Epithelial cell of esophagus (primary cell): ENCODE measurements at regions not wholly inside any gene's neighbourhood (a gene's known extent, or its start where the extent isn't known, plus 50 kb on each side); places are given as distances from the start of the nearest gene placed in this dataset.

Experiments
- DNase-seq: peaks from one replicate; pipeline ENCODE4 v3.0.0; 2010; ENCODE audit warnings: low read depth
- H3K4me3 ChIP-seq: 2 replicates; pipeline ENCODE4 v1.5.1; 2011; ENCODE audit warnings: mild to moderate bottlenecking, low read length, control low read depth
- TF ChIP-seq, protein P1 (sequence below): IDR thresholded peaks from 2 replicates; pipeline ENCODE4 v1.5.1; 2011; ENCODE audit warnings: low read depth, mild to moderate bottlenecking, low read length, control low read depth, inconsistent platforms; ENCODE audit not compliant: insufficient read depth; ENCODE audit errors: missing control alignments

DNA sequence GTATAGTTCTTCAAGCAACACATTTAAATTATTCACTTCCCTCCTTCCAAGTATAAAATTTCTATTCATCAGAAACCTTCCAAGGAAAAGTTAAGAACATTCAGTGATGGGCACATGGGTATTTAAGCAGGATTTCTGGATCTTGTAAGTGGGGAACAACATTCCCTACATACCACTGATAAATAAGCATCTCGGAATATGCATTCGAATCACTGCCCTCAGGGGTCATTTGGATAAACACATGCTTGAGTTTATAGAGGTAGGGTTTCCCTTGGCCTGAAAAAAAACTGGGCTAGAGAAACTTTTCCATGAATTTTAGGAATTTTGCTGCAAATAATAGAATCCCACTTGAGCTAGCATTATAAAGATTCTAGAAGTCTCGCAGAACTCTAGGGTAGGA, 143.9 kb downstream of the SOX3 start:
- TF ChIP-seq, protein P1, sequence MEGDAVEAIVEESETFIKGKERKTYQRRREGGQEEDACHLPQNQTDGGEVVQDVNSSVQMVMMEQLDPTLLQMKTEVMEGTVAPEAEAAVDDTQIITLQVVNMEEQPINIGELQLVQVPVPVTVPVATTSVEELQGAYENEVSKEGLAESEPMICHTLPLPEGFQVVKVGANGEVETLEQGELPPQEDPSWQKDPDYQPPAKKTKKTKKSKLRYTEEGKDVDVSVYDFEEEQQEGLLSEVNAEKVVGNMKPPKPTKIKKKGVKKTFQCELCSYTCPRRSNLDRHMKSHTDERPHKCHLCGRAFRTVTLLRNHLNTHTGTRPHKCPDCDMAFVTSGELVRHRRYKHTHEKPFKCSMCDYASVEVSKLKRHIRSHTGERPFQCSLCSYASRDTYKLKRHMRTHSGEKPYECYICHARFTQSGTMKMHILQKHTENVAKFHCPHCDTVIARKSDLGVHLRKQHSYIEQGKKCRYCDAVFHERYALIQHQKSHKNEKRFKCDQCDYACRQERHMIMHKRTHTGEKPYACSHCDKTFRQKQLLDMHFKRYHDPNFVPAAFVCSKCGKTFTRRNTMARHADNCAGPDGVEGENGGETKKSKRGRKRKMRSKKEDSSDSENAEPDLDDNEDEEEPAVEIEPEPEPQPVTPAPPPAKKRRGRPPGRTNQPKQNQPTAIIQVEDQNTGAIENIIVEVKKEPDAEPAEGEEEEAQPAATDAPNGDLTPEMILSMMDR, result no peak
- no peak overlapping the region for H3K4me3 ChIP-seq
- DNase-seq, result no peak

DNA sequence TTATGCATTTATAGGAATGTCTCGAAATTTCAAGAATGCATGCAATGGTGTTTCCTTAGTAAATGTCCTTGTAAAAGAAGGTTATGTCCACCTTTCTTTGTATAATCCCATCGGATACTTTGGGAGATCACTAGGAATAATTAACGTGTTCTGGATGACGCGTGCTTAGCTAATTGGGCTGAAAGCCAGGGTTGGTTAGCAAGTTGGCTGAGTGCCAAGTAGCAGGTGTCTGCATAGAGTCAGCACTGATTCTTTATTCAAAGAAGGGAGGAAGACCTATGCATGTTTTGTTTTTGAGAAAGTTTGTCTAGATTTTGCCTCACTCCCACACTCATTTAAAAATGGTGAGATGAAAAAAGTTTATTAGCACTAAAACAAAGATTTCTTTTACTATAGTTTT, 144.6 kb downstream of the SOX3 start:
- TF ChIP-seq, protein P1, result no peak
- peak; percentile 2 for DNase-seq
- H3K4me3 ChIP-seq, result no peak overlapping the region

DNA sequence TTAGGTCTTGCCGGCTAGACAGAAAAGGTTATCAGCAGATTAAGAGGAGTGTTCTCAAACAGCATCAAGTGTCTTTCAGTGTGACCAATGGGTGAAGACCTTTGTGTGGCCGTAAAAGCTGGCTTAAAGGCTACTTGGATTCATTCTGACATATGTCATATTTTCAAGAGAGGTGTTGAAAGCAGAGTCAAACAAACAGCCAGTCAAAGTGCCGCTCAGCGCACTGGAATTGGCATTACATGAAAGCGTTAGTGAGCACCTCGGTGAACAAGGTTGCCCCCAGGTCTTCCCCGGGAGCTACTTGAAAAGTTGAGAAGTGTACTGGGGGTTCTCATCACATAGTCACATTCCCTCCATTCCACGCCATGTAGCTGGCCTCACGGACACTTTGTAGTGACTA, 148.9 kb downstream of the SOX3 start:
- DNase-seq, result no peak
- no peak overlapping the region for H3K4me3 ChIP-seq
- TF ChIP-seq, protein P1, result no peak

DNA sequence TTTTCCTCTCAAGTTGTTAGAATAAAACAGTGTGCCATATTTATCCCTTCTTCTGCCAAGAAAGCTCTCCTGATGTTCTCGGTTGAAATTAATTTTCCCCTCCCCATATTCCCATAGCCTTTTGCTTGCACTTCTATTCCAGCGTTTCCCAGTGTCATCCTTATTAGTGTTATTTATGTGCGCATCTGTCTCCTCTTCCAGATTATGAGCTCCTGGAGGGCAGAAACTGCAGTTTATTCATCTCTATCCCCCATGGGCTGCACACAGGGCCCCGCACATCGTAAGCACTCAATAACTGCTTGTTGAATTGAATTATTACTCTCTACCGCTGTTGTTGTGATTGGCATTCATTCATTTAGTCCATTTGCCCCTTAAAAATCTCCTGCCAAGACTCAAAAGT, 149.4 kb downstream of the SOX3 start:
- TF ChIP-seq, protein P1, result no peak
- no peak for DNase-seq
- H3K4me3 ChIP-seq, result no peak overlapping the region

DNA sequence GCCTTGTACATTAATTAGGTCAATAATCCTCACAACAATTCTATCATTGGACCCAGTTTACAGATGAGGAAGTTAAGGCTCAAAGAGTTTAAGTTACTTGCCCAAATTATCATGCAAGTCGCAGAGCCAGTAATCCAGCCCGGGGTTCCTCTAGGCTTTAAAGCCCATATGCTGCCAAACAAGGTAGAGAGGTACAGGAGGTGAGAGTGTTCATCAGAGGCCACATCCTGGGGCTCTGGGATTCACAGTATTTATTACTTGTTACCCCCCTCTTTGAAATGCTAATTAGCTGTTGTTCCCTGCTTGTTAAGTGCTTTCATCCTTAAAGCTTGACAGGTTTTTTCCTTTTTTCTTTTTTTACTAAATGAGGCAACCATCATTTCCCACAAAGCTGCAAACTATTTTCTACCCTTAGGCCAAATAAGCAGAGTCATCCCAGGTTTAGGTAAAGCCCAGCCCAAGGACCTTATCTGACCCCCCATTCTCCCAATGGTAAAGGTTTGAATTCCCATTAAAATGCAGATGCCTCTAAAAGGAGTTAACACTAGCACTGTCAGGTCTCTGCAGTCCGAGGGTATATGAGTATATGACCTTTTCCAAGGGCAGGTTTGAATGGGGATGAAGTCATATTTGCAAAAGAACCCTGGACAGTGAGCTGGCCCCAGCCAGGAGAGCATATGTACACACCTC, 150.3 kb downstream of the SOX3 start:
- TF ChIP-seq, protein P1, result no peak
- no peak overlapping the region for H3K4me3 ChIP-seq
- DNase-seq, result no peak

DNA sequence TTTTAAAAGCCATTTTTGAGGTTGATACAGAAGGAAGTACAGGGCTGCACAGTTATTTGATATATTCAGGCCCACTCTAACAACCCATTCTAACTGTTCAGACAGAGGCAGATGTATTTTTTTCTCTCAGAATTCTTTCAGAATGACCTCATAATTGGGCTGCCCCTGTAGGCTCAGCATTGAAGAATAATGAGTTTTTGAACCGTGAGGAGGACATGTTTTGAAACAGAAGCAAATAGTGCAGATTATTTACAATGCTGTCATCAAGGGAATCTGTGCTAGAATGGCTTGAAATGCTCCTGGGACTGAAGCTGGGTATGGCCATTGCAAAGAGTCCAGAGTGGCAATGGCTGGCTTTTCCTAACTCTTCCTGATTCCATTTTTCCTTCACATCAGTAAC, 158.1 kb downstream of the SOX3 start:
- TF ChIP-seq, protein P1, result no peak
- no peak overlapping the region for H3K4me3 ChIP-seq
- peak; percentile 18 for DNase-seq

DNA sequence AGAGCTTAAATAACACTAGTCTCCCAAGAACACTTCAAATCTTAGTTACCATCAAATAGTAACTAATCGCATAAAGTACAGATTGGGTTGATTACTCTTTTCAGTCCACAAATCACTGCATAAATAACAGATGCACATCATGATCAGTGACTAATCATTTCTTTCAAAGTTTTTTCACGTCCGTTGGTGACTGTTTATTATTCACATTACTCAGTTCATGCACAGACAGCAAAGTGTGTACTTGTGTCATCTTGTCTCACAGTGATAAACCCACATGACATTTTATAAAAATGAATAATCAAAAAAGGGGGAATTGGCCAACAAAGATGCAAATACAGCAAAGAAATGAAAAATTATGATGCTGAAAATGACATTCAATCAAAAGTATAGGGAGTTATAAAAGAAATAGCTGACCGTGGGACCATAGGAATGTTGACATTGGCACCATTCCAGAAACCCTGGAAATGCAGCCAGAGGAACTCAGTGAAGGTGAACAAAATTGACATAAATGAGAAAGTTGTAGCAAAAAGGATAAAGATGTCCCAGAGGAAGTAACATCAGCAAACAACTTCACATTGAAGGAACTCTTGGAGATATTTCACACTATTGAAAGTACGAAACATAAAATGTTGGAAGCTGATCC, 161.5 kb downstream of the SOX3 start:
- H3K4me3 ChIP-seq, result no peak overlapping the region
- TF ChIP-seq, protein P1, result no peak
- DNase-seq, result peak; percentile 68
